Activated effector memory CD4-positive, alpha-beta T cell treated with anti-CD3 and anti-CD28 coated beads, Interleukin-2, amount 50 U/mL, for 16 hours (primary cell): ENCODE measurements at regions not wholly inside any gene's neighbourhood (a gene's known extent, or its start where the extent isn't known, plus 50 kb on each side); places are given as distances from the start of the nearest gene placed in this dataset.
"Not testable (repeated sequence)": the region's sequence is repeated elsewhere in the genome, so short reads cannot be mapped to it uniquely, and the experiment has no call there.

Source experiments
- DNase-seq: peaks from one replicate; pipeline ENCODE4 v3.0.0-alpha.2; 2020

DNA sequence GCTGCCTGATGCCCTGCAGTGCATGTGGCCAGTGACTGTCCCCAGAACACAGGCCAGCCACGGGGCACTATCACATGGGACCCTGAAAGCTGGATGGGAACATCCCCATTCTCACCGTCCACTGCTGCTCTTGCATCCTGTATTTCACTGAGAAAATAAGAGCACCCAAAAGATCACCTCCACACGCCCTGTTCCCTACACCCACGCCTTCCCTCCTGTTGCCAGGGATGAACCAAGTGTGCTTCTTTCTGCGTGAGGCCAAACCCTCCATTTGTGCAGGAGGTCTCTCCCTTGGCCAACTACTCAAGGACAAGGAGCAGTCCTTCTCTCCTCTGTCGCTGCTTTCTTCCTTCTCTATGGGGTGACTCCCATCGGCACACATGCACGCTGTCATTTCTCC lies 118.3 kb downstream of the LRRC37A3 start:
- DNase-seq, result peak; percentile 22

GRCh38 chr17:64800361-64800895 lies 118.8 kb downstream of the LRRC37A3 start:
- DNase-seq, result peak; percentile 19

GRCh38 chr17:64799543-64800188 lies 119.6 kb downstream of the LRRC37A3 start:
- not testable (repeated sequence) for DNase-seq

- not testable (repeated sequence) for DNase-seq
Observed at GRCh38 chr17:64798961-64799360, 120.3 kb downstream of the LRRC37A3 start.

DNA sequence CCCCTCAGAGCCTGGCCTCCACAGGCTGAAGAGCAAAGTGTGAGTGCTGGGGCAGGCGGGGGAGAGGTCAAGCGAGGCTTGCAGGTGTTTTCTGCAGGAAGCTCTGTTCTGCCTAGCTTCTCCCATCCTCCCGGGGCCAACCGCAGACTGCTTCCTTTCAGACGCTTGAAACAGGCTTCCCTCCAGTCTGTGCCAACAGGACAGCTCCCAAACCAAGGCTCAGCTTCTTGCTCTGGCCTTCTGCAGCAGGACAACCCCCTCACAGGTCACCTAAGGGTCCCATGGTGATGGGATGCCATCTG lies 120.8 kb downstream of the LRRC37A3 start:
- DNase-seq, result not testable (repeated sequence)

DNA sequence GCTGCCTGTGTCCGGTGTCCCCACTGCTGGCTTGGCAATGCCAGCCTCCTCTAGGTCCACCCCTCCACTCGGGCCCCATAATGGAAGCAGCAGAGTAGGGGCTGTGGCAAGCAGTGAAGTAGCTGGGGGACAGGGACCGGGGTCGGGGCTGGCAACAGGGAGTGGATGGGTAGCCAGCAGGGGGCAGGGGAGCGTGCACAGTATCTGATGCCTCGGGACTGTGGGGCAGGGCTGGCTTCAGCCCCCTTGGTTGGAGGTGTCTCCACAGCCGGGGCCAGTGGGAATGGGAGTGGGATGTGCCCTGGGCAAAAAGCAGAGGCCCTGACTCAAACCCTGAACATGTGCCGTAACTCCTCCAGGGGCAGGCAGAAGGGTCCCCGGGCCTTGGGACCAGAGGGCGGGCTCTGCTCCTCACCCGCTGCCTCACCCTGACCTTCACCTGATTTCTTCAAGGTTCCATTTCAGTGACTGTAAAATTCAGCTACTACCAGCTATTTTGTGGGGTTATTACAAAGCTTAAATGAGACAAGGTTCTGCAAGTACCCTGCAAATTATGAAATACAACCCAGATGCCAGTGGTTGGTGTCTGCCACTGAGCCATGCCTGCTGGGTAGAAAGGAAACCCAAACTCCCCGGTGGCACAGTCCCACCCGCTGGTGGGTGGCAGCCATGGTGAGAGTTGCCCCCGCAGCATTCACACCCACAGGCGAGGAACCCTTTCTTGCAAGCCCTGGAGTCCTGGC lies 121.4 kb downstream of the LRRC37A3 start:
- DNase-seq, result peak; percentile 55

DNA sequence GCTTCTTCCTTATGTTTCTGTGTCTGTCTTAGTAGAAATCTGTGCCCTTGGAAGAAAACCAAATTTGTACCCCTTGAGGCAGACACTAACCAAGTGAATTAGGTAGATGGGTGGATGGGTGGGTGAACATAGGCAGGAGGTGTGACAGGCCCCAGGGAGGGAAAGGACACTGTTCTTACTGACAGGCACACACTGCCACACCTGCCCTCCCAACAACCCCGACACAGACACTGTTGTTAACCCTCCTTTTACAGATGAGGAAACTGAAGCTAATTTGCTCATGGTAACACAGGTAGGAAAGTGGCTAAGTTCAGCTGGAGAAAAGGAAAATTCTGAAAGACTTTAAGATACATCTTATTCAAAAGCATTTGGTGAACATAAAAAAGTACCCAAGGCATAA lies 123.9 kb downstream of the LRRC37A3 start:
- DNase-seq, result not testable (repeated sequence)

DNA sequence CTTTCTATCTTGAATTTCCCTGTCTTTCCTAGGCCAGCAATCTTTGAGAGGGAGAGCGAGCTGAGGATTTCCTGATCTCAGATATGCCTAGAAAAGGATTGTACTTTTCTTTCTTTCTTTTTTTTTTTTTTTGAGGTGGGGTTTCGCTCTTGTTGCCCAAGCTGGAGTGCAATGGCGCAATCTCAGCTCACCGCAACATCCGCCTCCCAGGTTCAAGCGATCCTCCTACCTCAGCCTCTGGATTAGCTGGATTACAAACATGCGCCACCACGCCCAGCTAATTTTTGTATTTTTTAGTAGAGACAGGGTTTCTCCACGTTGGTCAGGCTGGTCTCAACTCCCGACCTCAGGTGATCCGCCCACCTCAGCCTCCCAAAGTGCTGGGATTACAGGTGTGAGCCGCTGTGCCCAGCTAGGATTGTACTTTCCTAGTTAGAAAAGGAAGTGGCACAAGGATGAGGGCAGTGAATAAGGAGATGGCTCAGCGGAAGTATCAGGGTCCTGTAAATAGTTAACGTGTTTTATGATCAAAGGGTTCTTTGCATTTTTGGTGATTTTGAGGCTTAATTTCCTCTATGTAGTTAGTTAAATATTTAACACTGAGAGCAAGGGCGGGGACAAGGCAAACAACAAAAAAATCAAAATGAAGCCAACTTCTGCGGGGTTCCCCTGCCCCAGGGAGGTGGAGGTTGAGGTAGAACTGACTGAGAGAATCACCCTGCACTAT lies 124.6 kb downstream of the LRRC37A3 start:
- peak; percentile 14 for DNase-seq

GRCh38 chr17:64794113-64794512 lies 125.2 kb downstream of the LRRC37A3 start:
- DNase-seq, result peak; percentile 33

GRCh38 chr17:64792793-64793575 lies 126.3 kb downstream of the LRRC37A3 start:
- DNase-seq, result peak; percentile 74

- peak; percentile 46 for DNase-seq
Observed at GRCh38 chr17:64792276-64792675, 127.0 kb downstream of the LRRC37A3 start.

GRCh38 chr17:64791691-64792090 lies 127.6 kb downstream of the LRRC37A3 start:
- DNase-seq, result peak; percentile 44

DNA sequence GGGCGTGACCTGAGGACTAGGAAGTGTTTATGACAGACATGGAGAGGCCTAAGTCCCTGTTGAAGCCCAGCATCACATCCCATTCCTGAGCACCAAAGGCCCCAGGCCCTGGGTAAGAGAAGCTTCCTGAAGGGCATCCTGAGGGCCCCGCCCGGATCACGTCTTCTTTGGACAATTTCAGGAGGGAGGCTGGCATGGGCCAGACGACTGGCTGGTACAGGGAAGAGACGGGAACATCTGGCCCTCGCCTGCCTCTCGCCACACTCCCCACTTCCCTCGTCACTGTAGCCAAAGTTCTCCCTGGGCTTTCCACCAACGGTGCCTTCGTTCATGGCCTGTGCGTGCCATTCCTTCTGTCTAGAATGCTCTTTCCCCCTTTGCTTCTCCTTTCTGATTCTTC lies 128.1 kb downstream of the LRRC37A3 start:
- peak; percentile 51 for DNase-seq

DNA sequence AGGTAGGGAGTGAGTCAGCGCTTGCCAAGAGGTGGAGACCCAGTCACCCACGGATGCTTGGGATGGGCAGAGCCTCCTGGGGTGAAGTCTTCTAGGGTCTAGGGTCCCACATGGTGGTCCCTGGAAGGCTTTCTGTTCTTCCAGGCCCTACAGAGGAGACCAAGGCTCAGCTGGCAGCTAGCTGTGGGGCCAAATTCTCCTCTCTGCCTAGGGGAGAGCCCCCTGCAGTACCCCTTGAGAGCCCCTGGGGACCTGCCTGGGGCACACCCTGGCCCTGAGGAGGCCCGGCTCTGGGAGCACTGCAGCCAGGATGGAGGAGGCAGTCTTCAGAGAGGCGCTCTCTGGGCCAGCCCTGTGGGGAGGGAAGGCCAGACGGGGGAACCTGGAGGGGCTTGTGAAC lies 128.6 kb upstream of the SMURF2 start:
- DNase-seq, result peak; percentile 44

DNA sequence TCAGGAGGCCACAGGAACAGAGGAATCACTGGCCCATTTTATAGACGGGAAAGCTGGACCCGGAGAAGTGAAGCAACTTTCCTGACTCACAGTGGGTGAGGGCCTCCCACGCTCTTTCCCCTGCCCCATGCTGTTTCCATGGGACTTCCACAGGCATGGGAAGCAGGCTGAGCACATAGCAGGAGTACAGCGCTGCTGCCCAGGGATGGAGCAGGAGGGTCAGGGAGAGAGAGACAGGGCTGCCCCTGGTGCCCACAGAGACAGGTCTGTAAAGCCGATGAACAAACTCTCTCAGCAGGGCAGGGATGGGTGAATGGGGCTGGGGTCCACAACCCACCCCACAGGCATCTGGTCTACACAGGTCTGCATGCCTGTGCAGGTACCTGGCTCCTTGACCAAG lies 128.1 kb upstream of the SMURF2 start:
- DNase-seq, result peak; percentile 14

DNA sequence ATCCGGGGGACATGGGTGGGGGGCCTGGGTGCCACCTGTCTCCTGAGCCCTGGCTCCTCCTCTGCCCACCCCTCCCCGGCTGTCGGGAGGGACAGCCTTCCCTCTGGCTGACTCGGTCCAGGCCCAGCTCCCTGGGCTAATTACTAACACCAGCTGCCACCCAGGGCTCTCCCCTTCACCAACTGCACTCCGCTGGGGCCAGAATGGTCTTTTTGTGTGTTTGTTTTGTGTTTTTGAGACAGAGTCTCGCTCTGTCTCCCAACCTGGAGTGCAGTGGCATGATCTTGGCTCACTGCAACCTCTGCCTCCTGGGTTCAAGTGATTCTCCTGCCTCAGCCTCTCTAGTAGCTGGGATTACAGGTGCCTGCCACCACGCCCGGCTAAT lies 126.9 kb upstream of the SMURF2 start:
- peak; percentile 45 for DNase-seq

- DNase-seq, result peak; percentile 56
Observed at GRCh38 chr17:64788286-64789060, 126.4 kb upstream of the SMURF2 start.

DNA sequence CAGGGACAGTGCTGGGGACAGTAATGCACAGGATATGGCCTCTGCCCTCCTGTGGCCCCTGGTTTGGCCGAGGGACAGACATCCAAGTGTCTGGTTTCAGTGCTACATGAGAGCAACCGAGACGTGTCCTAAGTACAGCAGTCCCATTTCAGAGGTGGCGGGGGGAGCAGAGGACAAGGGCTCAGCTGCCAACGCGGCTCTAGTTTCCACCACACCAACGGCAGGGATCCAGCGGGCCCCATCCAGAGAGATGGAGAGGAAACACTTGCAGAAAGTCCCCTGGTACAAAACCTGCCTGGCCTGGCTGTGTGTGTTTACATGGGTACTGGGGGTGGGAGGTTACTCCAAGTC lies 125.8 kb upstream of the SMURF2 start:
- peak; percentile 44 for DNase-seq

- DNase-seq, result peak; percentile 46
Observed at GRCh38 chr17:64787255-64787920, 125.3 kb upstream of the SMURF2 start.

DNA sequence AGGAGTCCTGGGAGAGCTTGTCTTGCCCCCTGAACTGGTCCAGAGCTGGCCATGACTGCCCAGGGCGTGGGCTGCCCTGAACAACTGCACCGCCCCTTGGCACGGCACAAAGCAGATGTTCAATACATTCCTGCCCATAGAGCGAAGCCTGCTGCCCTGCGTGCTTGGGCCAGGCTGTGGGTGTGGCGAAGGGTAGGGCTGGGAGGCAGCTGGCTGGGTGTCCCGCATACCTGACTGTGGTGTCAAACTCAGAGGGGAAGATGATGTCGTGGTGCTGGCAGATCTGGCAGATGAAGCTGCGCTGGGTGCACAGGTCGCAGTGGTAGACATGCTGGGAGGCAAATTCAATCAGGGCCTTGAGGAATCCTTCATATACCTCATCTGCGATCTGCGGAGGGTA lies 124.2 kb upstream of the SMURF2 start:
- peak; percentile 47 for DNase-seq

- peak; percentile 56 for DNase-seq
Observed at GRCh38 chr17:64785011-64785421, 122.9 kb upstream of the SMURF2 start.
